ENCODE measurements at regions not wholly inside any gene's neighbourhood (a gene's known extent, or its start where the extent isn't known, plus 50 kb on each side); places are given as distances from the start of the nearest gene placed in this dataset.
A peak's percentile ranks its signal among the peaks of the same experiment; 100 is the strongest.

GRCh38 chr9:99296291-99296951 is 74.3 kb downstream of the SEC61B start:
- Histone ChIP-seq H3K36me3 (ENCODE audit: control insufficient read depth, insufficient read depth, low read length) (no peaks in the 10 kb centered on the region), H3K27me3 (ENCODE audit: control insufficient read depth, insufficient read depth, low read length) (peaks cover 2% of the 10 kb centered on the region), H3K4me3 (ENCODE audit: low read depth, low read length) (no peak overlapping the region)
- no peak for FAIRE-seq
- TF ChIP-seq CTCF (IDR thresholded peaks at IDR 0.05; ENCODE audit: insufficient read depth, low read length, severe bottlenecking) = no peak
- DNase-seq (ENCODE audit: low read depth) = no peak

GRCh38 chr9:99298614-99299013 is 76.5 kb downstream of the SEC61B start:
- H3K4me3 ChIP-seq (ENCODE audit: low read depth, low read length) = no peak overlapping the region
- no peaks in the 10 kb centered on the region for H3K36me3 ChIP-seq (ENCODE audit: control insufficient read depth, insufficient read depth, low read length)
- no peak for DNase-seq (ENCODE audit: low read depth)
- TF ChIP-seq CTCF (IDR thresholded peaks at IDR 0.05; ENCODE audit: insufficient read depth, low read length, severe bottlenecking) = no peak
- no peak for FAIRE-seq
- H3K27me3 ChIP-seq (ENCODE audit: control insufficient read depth, insufficient read depth, low read length) = peaks cover 2% of the 10 kb centered on the region

- Histone ChIP-seq H3K4me3 (ENCODE audit: low read depth, low read length) (no peak overlapping the region), H3K27me3 (ENCODE audit: control insufficient read depth, insufficient read depth, low read length) (peaks cover 2% of the 10 kb centered on the region), H3K36me3 (ENCODE audit: control insufficient read depth, insufficient read depth, low read length) (no peaks in the 10 kb centered on the region)
- peak; percentile 82 for FAIRE-seq
- TF ChIP-seq CTCF (IDR thresholded peaks at IDR 0.05; ENCODE audit: insufficient read depth, low read length, severe bottlenecking) = no peak
- DNase-seq (ENCODE audit: low read depth) = peak; percentile 78
These were observed 77.4 kb downstream of the SEC61B start for GRCh38 chr9:99299211-99300102.

- Histone ChIP-seq H3K4me3 (ENCODE audit: low read depth, low read length) (no peak overlapping the region), H3K36me3 (ENCODE audit: control insufficient read depth, insufficient read depth, low read length) (no peaks in the 10 kb centered on the region), H3K27me3 (ENCODE audit: control insufficient read depth, insufficient read depth, low read length) (peaks cover 2% of the 10 kb centered on the region)
- no peak for DNase-seq (ENCODE audit: low read depth)
- FAIRE-seq = no peak
- TF ChIP-seq CTCF (IDR thresholded peaks at IDR 0.05; ENCODE audit: insufficient read depth, low read length, severe bottlenecking) = no peak
These were observed 78.0 kb downstream of the SEC61B start for GRCh38 chr9:99300103-99300439.

- FAIRE-seq = peak; percentile 32
- Histone ChIP-seq H3K4me3 (ENCODE audit: low read depth, low read length) (no peak overlapping the region), H3K27me3 (ENCODE audit: control insufficient read depth, insufficient read depth, low read length) (peaks cover 2% of the 10 kb centered on the region), H3K36me3 (ENCODE audit: control insufficient read depth, insufficient read depth, low read length) (no peaks in the 10 kb centered on the region)
- no peak for TF ChIP-seq CTCF (IDR thresholded peaks at IDR 0.05; ENCODE audit: insufficient read depth, low read length, severe bottlenecking)
- DNase-seq (ENCODE audit: low read depth) = no peak
These were observed 78.5 kb downstream of the SEC61B start for GRCh38 chr9:99300603-99301002.

All from bronchial epithelial cell (primary cell).